OCI-LY7 (cell line): ENCODE measurements at regions not wholly inside any gene's neighbourhood (a gene's known extent, or its start where the extent isn't known, plus 50 kb on each side); places are given as distances from the start of the nearest gene placed in this dataset.

ENCODE experiments used
- CTCF ChIP-seq: fragments of 200-600 bp; sonication (generic); conservative IDR thresholded peaks from 2 replicates; pipeline ENCODE4 v1.5.1; 2014; ENCODE audit warnings: mild to moderate bottlenecking, antibody characterized with exemption, low read length, moderate library complexity, mixed read lengths
- EZH2phosphoT487 ChIP-seq: fragments of 200-600 bp; sonication (generic); IDR thresholded peaks from 2 replicates; pipeline ENCODE4 v1.6.1; 2018; ENCODE audit warnings: low read depth, borderline replicate concordance, mild to moderate bottlenecking, mixed run types, antibody characterized with exemption, low read length, moderate library complexity, mixed read lengths

GRCh38 chr7:106466867-106467266 is 182.1 kb upstream of the NAMPT start:
- no peak for TF ChIP-seq CTCF
- TF ChIP-seq EZH2phosphoT487, result no peak
